PC-3 (cell line): ENCODE measurements at regions not wholly inside any gene's neighbourhood (a gene's known extent, or its start where the extent isn't known, plus 50 kb on each side); places are given as distances from the start of the nearest gene placed in this dataset.

ENCODE experiments used
- EZH2 ChIP-seq: fragments of 300-600 bp; sonication (generic); IDR thresholded peaks from one replicate; pipeline ENCODE4 v1.6.1; 2017; ENCODE audit warnings: antibody characterized with exemption, mild to moderate bottlenecking, low read length; ENCODE audit not compliant: unreplicated experiment
- EZH2phosphoT487 ChIP-seq: fragments of 300-600 bp; sonication (generic); IDR thresholded peaks from 2 replicates; pipeline ENCODE4 v1.6.1; 2018; ENCODE audit warnings: mild to moderate bottlenecking, antibody characterized with exemption, low read length, borderline replicate concordance
- TF ChIP-seq, protein P1 (sequence below): fragments of 300-600 bp; sonication (generic); conservative IDR thresholded peaks from 2 replicates; pipeline ENCODE4 v1.5.1; 2017; ENCODE audit warnings: antibody characterized with exemption, low read depth, mild to moderate bottlenecking, low read length

DNA sequence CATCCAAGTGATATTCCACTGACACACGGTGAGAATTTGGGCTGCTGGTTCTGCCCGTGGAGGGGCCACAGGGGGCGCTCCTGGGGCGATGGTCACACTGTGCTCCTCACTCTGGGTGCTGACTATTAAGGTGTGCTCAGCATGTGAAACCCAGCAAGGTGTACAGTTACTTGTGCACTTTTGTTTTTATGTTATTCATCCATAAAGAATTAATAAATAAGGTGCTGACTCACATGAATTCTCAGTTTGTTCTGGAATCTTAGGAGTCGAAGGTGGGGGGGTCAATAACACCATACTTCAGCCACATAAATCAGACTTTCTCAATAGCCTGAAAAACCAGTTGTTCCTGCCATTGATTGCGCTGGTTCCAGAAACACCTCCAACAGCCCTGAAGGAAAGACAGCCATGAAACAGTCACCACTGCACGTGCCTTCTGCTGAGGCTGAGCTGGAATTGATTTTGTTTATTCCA lies 53.5 kb upstream of the SPATA12 start:
- TF ChIP-seq, protein P1, sequence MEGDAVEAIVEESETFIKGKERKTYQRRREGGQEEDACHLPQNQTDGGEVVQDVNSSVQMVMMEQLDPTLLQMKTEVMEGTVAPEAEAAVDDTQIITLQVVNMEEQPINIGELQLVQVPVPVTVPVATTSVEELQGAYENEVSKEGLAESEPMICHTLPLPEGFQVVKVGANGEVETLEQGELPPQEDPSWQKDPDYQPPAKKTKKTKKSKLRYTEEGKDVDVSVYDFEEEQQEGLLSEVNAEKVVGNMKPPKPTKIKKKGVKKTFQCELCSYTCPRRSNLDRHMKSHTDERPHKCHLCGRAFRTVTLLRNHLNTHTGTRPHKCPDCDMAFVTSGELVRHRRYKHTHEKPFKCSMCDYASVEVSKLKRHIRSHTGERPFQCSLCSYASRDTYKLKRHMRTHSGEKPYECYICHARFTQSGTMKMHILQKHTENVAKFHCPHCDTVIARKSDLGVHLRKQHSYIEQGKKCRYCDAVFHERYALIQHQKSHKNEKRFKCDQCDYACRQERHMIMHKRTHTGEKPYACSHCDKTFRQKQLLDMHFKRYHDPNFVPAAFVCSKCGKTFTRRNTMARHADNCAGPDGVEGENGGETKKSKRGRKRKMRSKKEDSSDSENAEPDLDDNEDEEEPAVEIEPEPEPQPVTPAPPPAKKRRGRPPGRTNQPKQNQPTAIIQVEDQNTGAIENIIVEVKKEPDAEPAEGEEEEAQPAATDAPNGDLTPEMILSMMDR = peak; percentile 94
- TF ChIP-seq EZH2 (no peak), EZH2phosphoT487 (no peak)
